Sigmoid colon (tissue), 4 donors: ENCODE measurements at regions not wholly inside any gene's neighbourhood (a gene's known extent, or its start where the extent isn't known, plus 50 kb on each side); places are given as distances from the start of the nearest gene placed in this dataset.

Source experiments
- EP300 ChIP-seq, 4 donors: sonication (generic); formaldehyde crosslinking; IDR thresholded peaks; one replicate each; pipeline ENCODE4 v1.6.1; 2017; ENCODE audit warnings: antibody characterized with exemption in 4 of 4
- POLR2A ChIP-seq, 2 donors: fragments of 450-650 bp; IDR thresholded peaks; one replicate each; pipeline ENCODE4 v1.6.1; 2016; ENCODE audit warnings: antibody characterized with exemption in 2 of 2, mild to moderate bottlenecking in 2 of 2, moderate library complexity in 2 of 2
- POLR2AphosphoS5 ChIP-seq, 4 donors: sonication (generic); formaldehyde crosslinking; IDR thresholded peaks; one replicate each; pipeline ENCODE4 v1.6.1; 2017; ENCODE audit warnings: antibody characterized with exemption in 4 of 4
- TF ChIP-seq, protein P1 (sequence below), 4 experiments: fragments of 450-650 bp in 3 of 4; fragments of 200-600 bp in 1 of 4; IDR thresholded peaks; one replicate each; pipeline ENCODE4 v1.5.1; 2016 to 2019; ENCODE audit warnings: antibody characterized with exemption in 4 of 4, mild to moderate bottlenecking in 3 of 4, moderate library complexity in 2 of 4

DNA sequence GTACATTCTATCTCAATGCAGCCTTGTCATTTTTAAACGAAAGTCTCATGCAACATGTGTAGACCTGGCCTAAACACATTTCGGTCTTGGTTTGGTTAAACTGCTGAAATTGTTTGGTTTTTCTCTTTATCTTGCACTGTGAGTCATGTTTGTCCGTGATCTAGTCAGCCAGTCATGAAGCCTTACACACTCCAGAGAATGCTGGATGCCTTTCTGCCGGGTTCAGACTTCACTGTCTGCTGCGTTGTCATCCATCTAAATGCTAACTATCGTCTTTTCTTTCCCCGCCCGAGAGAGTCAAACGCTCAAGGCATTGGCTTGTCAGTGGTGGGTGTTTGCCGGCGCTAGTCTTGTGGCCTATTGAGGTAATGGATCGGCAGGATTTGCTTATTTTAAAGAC is 1194.6 kb upstream of the WWC1 start:
- TF ChIP-seq, protein P1, sequence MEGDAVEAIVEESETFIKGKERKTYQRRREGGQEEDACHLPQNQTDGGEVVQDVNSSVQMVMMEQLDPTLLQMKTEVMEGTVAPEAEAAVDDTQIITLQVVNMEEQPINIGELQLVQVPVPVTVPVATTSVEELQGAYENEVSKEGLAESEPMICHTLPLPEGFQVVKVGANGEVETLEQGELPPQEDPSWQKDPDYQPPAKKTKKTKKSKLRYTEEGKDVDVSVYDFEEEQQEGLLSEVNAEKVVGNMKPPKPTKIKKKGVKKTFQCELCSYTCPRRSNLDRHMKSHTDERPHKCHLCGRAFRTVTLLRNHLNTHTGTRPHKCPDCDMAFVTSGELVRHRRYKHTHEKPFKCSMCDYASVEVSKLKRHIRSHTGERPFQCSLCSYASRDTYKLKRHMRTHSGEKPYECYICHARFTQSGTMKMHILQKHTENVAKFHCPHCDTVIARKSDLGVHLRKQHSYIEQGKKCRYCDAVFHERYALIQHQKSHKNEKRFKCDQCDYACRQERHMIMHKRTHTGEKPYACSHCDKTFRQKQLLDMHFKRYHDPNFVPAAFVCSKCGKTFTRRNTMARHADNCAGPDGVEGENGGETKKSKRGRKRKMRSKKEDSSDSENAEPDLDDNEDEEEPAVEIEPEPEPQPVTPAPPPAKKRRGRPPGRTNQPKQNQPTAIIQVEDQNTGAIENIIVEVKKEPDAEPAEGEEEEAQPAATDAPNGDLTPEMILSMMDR (IDR thresholded peaks at IDR 0.05) = no peak
- TF ChIP-seq POLR2A (IDR thresholded peaks at IDR 0.05) = no peak
- no peak for TF ChIP-seq POLR2AphosphoS5 (IDR thresholded peaks at IDR 0.05)
- no peak for TF ChIP-seq EP300 (IDR thresholded peaks at IDR 0.05)
